ENCODE measurements at regions not wholly inside any gene's neighbourhood (a gene's known extent, or its start where the extent isn't known, plus 50 kb on each side); places are given as distances from the start of the nearest gene placed in this dataset.
"Not testable (repeated sequence)": the region's sequence is repeated elsewhere in the genome, so short reads cannot be mapped to it uniquely, and the experiment has no call there.

- FAIRE-seq = no peak
Observed at GRCh38 chr7:42560866-42561265, 323.9 kb upstream of the GLI3 start.

GRCh38 chr7:42554932-42555331 is 317.9 kb upstream of the GLI3 start:
- FAIRE-seq = not testable (repeated sequence)

- no peak for FAIRE-seq
Observed at GRCh38 chr7:42552227-42552626, 315.2 kb upstream of the GLI3 start.

- FAIRE-seq = no peak
Observed at GRCh38 chr7:42550706-42551470, 313.9 kb upstream of the GLI3 start.

- FAIRE-seq = no peak
Observed at GRCh38 chr7:42549866-42550485, 313.0 kb upstream of the GLI3 start.

GRCh38 chr7:42548816-42549611 is 312.0 kb upstream of the GLI3 start:
- FAIRE-seq = no peak

- peak; percentile 47 for FAIRE-seq
Observed at GRCh38 chr7:42545049-42545724, 308.2 kb upstream of the GLI3 start.

GRCh38 chr7:42543953-42544352 is 306.9 kb upstream of the GLI3 start:
- no peak for FAIRE-seq

GRCh38 chr7:42542446-42542845 is 305.4 kb upstream of the GLI3 start:
- not testable (repeated sequence) for FAIRE-seq

GRCh38 chr7:42534441-42534840 is 297.4 kb upstream of the GLI3 start:
- no peak for FAIRE-seq

GRCh38 chr7:42527004-42527403 is 290.0 kb upstream of the GLI3 start:
- FAIRE-seq = no peak

GRCh38 chr7:42522227-42522991 is 285.4 kb upstream of the GLI3 start:
- FAIRE-seq = no peak

- FAIRE-seq = no peak
Observed at GRCh38 chr7:42511027-42511426, 274.0 kb upstream of the GLI3 start.

GRCh38 chr7:42506097-42506496 is 269.1 kb upstream of the GLI3 start:
- no peak for FAIRE-seq

GRCh38 chr7:42502022-42502421 is 265.0 kb upstream of the GLI3 start:
- FAIRE-seq = no peak

- FAIRE-seq = no peak
Observed at GRCh38 chr7:42495256-42495655, 258.2 kb upstream of the GLI3 start.

- no peak for FAIRE-seq
Observed at GRCh38 chr7:42494736-42495135, 257.7 kb upstream of the GLI3 start.

GRCh38 chr7:42494199-42494710 is 257.2 kb upstream of the GLI3 start:
- no peak for FAIRE-seq

GRCh38 chr7:42493436-42494198 is 256.6 kb upstream of the GLI3 start:
- no peak for FAIRE-seq

GRCh38 chr7:42492920-42493319 is 255.9 kb upstream of the GLI3 start:
- FAIRE-seq = no peak

- no peak for FAIRE-seq
Observed at GRCh38 chr7:42491106-42491505, 254.1 kb upstream of the GLI3 start.
